ENCODE measurements at regions not wholly inside any gene's neighbourhood (a gene's known extent, or its start where the extent isn't known, plus 50 kb on each side); places are given as distances from the start of the nearest gene placed in this dataset.
"Not testable (repeated sequence)": the region's sequence is repeated elsewhere in the genome, so short reads cannot be mapped to it uniquely, and the experiment has no call there.

GRCh38 chr16:29355339-29356059 is 51.0 kb downstream of the NPIPB11 start:
- not testable (repeated sequence) for DNase-seq

DNA sequence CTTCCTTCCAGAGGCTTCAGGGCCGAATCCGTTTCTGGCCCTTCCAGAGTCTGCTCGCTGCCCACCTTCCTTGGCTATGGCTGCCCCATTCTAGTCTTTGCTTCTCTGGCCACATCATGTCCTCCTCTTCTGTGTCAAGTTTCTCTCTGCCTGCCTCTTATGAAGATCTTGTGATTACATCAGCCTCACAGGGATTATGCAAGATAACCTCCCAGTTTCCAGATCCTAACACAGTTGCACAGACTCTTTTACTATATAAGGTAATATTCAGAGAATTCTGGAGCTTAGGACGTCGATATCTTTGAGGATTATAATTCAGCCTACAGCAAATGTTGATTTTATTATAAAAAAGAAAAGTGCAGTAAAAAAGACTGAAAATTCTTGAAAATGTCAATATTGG is 52.1 kb downstream of the NPIPB11 start:
- not testable (repeated sequence) for DNase-seq

GRCh38 chr16:29352617-29352999 is 53.9 kb downstream of the NPIPB11 start:
- DNase-seq, result not testable (repeated sequence)

- DNase-seq, result not testable (repeated sequence)
These were observed 54.4 kb downstream of the NPIPB11 start for GRCh38 chr16:29351970-29352616.

GRCh38 chr16:29351271-29351969 is 55.1 kb downstream of the NPIPB11 start:
- DNase-seq, result not testable (repeated sequence)

GRCh38 chr16:29349966-29350365 is 56.5 kb downstream of the NPIPB11 start:
- DNase-seq, result not testable (repeated sequence)

GRCh38 chr16:29348748-29349147 is 57.8 kb downstream of the NPIPB11 start:
- not testable (repeated sequence) for DNase-seq

DNA sequence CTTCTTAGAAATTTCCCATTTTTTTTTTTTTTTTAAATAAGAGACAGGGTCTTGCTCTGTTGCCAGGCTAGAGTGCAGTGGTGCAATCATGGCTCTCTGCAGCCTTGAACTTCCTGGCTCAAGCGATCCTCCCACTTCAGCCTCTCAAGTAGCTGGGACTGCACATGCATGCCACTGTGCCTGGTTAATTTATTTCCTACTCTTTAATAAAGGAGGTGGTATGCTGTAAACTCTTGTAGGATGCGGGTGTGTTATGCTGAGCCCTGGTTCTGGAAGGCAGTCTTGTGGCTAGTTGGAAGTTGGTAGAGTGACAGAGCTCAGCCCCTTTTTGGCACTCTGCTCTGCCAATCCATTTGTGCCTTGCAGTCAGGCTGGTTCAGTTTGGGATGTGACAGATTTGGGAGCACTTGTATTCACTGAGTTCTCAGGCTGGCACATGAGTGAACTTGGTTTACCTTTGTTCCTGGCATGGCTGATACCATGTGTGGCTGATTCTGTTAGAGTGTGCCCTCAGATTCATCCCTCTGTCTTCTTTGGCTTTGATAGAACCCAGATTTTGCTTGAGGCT is 58.3 kb downstream of the NPIPB11 start:
- DNase-seq, result not testable (repeated sequence)

DNA sequence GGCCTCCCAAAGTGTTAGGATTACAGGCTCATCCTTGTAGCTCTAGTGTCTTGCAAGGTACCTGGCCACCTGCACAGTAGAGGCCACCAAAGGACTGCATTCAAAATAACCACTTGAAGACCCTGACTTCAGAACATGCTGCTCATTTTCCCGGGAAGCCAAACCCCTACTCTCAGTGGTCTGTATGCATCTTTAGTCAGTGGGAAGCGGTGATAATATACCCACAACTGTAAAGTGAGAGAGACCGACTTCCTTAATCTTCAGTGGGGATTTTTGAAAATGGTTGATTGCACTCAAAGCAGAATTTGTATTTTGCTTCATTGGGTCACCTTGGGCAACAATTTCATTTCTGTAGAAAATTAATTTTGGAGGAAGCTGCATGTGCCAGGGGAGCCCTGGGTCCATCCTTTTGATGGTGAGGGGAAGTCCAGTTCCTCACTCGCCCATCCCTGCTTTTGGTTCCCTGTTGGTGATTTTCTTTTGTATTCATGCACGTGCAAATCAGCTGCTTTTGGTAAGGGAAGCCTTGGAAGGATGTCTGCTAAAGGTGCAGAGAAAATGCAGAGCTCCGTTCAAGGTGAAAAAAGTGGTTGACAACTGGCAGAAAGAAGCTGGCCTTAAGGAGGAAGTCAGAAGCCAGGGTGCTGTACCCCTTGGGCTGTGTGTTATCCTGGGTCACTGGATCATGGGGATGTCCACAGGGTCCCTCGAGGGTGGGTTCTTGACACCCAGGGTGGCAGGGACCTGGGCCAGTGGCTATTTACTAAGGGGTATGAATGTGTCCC is 59.5 kb downstream of the NPIPB11 start:
- not testable (repeated sequence) for DNase-seq

DNA sequence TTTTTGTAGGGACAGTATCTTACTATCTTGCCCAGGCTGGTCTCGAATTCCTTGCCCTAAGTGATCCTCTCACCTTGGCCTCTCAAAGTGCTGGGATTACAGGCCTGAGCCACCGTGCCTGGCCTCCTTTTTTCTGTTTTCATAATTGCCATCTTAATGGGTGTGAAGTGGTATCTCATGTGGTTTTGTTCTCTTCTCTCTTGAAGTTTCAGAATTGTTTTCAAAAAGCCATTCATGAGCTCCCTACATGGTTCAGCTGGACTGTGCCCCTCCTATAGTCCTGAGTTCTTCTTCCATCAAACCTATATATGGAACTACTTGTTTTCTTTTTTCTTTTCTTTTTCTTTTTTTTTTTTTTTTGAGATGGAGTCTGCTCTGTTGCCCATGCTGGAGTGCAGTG is 60.3 kb downstream of the NPIPB11 start:
- DNase-seq, result not testable (repeated sequence)

DNA sequence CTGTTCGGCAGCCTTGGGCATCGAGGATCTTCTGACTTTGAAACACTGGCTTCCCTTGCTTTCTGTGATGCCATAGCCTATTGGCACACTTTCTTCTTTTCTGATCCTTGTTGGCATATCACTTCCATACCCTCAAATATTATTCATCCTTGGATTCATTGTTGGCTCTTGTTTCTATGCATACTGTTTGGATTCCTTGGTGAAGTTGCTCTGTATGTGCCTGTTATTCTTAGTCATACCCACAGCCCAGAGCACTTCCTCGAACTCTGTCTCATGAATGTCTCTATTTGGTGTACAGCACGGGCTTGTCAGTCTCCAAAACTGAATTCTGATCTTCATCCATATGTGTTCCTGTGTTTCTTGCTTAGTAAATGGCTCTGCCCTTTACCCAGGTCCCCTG is 63.6 kb downstream of the NPIPB11 start:
- DNase-seq, result not testable (repeated sequence)

- DNase-seq, result not testable (repeated sequence)
These were observed 65.6 kb downstream of the NPIPB11 start for GRCh38 chr16:29340779-29341438.

- DNase-seq, result not testable (repeated sequence)
These were observed 66.3 kb downstream of the NPIPB11 start for GRCh38 chr16:29340235-29340634.

- DNase-seq, result not testable (repeated sequence)
These were observed 67.5 kb downstream of the NPIPB11 start for GRCh38 chr16:29338821-29339700.

- DNase-seq, result not testable (repeated sequence)
These were observed 69.1 kb downstream of the NPIPB11 start for GRCh38 chr16:29337385-29337901.

DNA sequence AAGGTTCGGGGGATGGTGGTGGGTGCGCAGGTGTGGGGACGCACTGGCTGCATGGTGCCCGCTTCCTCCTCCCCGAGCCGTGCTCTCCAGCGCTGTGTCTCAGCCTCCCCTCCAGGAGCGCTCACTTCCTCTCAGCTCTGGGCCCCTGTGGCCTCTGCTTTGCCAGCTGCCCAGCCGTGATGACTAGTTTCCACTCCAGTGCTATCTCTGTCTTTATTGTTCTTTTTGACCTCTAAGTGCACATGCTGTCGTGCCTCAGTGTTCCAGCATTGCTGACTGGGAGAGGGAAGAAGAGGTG is 71.0 kb downstream of the NPIPB11 start:
- DNase-seq, result not testable (repeated sequence)

GRCh38 chr16:29334776-29335548 is 71.5 kb downstream of the NPIPB11 start:
- DNase-seq, result not testable (repeated sequence)

GRCh38 chr16:29333492-29334097 is 72.9 kb downstream of the NPIPB11 start:
- DNase-seq, result not testable (repeated sequence)

DNA sequence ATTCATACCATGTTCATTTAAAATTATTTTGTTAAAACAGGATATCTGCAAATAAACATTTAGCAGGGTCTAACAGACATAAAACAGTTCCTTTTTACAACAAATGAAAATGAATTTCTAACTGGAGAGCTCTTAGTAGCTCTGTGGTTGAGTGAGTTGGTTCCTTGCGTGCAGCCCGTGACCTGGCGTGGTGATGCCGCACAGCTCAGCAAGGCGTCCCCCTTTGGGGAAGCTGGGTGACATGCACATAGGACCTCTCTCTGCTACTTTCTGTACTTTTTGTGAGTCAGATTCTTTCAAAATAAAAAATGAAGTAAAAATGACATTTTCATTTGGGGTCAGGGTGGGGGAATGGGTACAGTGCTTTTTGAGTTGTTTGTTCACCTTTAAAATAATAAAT is 75.9 kb downstream of the NPIPB11 start:
- not testable (repeated sequence) for DNase-seq
